GM23338 (cell line): ENCODE measurements at regions not wholly inside any gene's neighbourhood (a gene's known extent, or its start where the extent isn't known, plus 50 kb on each side); places are given as distances from the start of the nearest gene placed in this dataset.

Source experiments
- ATAC-seq: fragments of 200-7000 bp; cut with Tn5 transposase; 3 replicates; pipeline ENCODE4 v1.9.1; 2020
- DNase-seq: peaks from one replicate; pipeline ENCODE4 v3.0.0-alpha.2; 2015; ENCODE audit warnings: low spot score
- H2AFZ ChIP-seq: fragments of 200-600 bp; sonication (generic); 2 replicates; pipeline ENCODE4 v1.8.0; 2016; ENCODE audit warnings: antibody characterized with exemption, mild to moderate bottlenecking, moderate library complexity
- H3F3A ChIP-seq: fragments of 200-600 bp; sonication (generic); replicated peaks from 2 replicates; pipeline ENCODE4 v1.8.0; 2017; ENCODE audit warnings: antibody characterized with exemption, mixed run types, low read depth
- H3K27ac ChIP-seq: fragments of 200-600 bp; sonication (generic); 2 replicates; pipeline ENCODE4 v1.6.1; 2016; ENCODE audit warnings: low read depth
- H3K27me3 ChIP-seq: fragments of 200-600 bp; sonication (generic); 2 replicates; pipeline ENCODE4 v1.8.0; 2016; ENCODE audit warnings: mild to moderate bottlenecking, mixed run types, moderate library complexity; ENCODE audit not compliant: insufficient read depth
- H3K36me3 ChIP-seq: fragments of 200-600 bp; sonication (generic); 2 replicates; pipeline ENCODE4 v1.8.0; 2016; ENCODE audit warnings: mild to moderate bottlenecking; ENCODE audit not compliant: insufficient read depth
- H3K4me1 ChIP-seq: fragments of 200-600 bp; sonication (generic); 2 replicates; pipeline ENCODE4 v1.8.0; 2016; ENCODE audit warnings: mild to moderate bottlenecking, moderate library complexity; ENCODE audit not compliant: insufficient read depth
- H3K4me2 ChIP-seq: fragments of 200-600 bp; sonication (generic); 2 replicates; pipeline ENCODE4 v1.7.1; 2017; ENCODE audit warnings: mixed run types
- H3K4me3 ChIP-seq: fragments of 200-600 bp; sonication (generic); 2 replicates; pipeline ENCODE4 v1.6.1; 2016; ENCODE audit warnings: mixed run types
- H3K79me2 ChIP-seq: fragments of 200-600 bp; sonication (generic); replicated peaks from 2 replicates; pipeline ENCODE4 v1.8.0; 2017; ENCODE audit warnings: mild to moderate bottlenecking; ENCODE audit not compliant: insufficient read depth
- H3K9me2 ChIP-seq: fragments of 200-600 bp; sonication (generic); 2 replicates; pipeline ENCODE4 v1.8.0; 2017; ENCODE audit not compliant: insufficient read depth
- H4K20me1 ChIP-seq: fragments of 200-600 bp; sonication (generic); replicated peaks from 2 replicates; pipeline ENCODE4 v1.8.0; 2017; ENCODE audit warnings: mild to moderate bottlenecking; ENCODE audit not compliant: insufficient read depth
- H3K27ac Mint-ChIP-seq: 2 replicates; pipeline ENCODE4 v1.8.0; 2020; ENCODE audit warnings: inconsistent platforms, mild to moderate bottlenecking, moderate library complexity, mixed read lengths
- H3K27me3 Mint-ChIP-seq: 3 replicates; pipeline ENCODE4 v1.8.0; 2022; ENCODE audit warnings: low read depth, mild to moderate bottlenecking, moderate library complexity, mixed read lengths, inconsistent platforms; ENCODE audit not compliant: insufficient read depth, poor library complexity
- H3K36me3 Mint-ChIP-seq: 3 replicates; pipeline ENCODE4 v1.8.0; 2021; ENCODE audit warnings: low read depth, mild to moderate bottlenecking, inconsistent platforms, moderate library complexity, mixed read lengths
- H3K4me1 Mint-ChIP-seq: 3 replicates; pipeline ENCODE4 v1.8.0; 2020; ENCODE audit warnings: mild to moderate bottlenecking, inconsistent platforms, mixed read lengths
- H3K4me3 Mint-ChIP-seq: 3 replicates; pipeline ENCODE4 v1.8.0; 2021; ENCODE audit warnings: moderate library complexity, mild to moderate bottlenecking, inconsistent platforms, mixed read lengths
- H3K9me3 Mint-ChIP-seq: 3 replicates; pipeline ENCODE4 v1.8.0; 2020; ENCODE audit warnings: moderate library complexity, mild to moderate bottlenecking, inconsistent platforms, mixed read lengths
- CREB1 ChIP-seq: fragments of 250-450 bp; sonication (Bioruptor Pico); IDR thresholded peaks from 2 replicates; pipeline ENCODE4 v1.5.0; 2020; ENCODE audit warnings: low read depth, mild to moderate bottlenecking, moderate library complexity
- EZH2 ChIP-seq: fragments of 200-600 bp; sonication (generic); IDR thresholded peaks from one replicate; pipeline ENCODE4 v1.8.0; 2017; ENCODE audit warnings: antibody characterized with exemption, mild to moderate bottlenecking, low read depth; ENCODE audit not compliant: unreplicated experiment
- EZH2phosphoT487 ChIP-seq: fragments of 200-600 bp; sonication (generic); IDR thresholded peaks from one replicate; pipeline ENCODE4 v1.8.1; 2018; ENCODE audit warnings: antibody characterized with exemption; ENCODE audit not compliant: unreplicated experiment
- JUNB ChIP-seq: IDR thresholded peaks from one replicate; pipeline ENCODE4 v1.6.1; 2016; ENCODE audit warnings: antibody characterized with exemption; ENCODE audit not compliant: unreplicated experiment
- NANOG ChIP-seq: IDR thresholded peaks from 2 replicates; pipeline ENCODE4 v1.6.1; 2016; ENCODE audit warnings: antibody characterized with exemption, borderline replicate concordance
- POLR2AphosphoS5 ChIP-seq: IDR thresholded peaks from 2 replicates; pipeline ENCODE4 v1.6.1; 2016; ENCODE audit warnings: antibody characterized with exemption, low read depth
- STAT1 ChIP-seq: IDR thresholded peaks from one replicate; pipeline ENCODE4 v1.6.1; 2016; ENCODE audit warnings: antibody characterized with exemption; ENCODE audit not compliant: unreplicated experiment
- ZNF114 ChIP-seq: fragments of 250-450 bp; sonication (Bioruptor Pico); IDR thresholded peaks from 2 replicates; pipeline ENCODE4 v1.5.0; 2020; ENCODE audit warnings: mild to moderate bottlenecking, moderate library complexity
- ZNF331 ChIP-seq: fragments of 250-450 bp; sonication (Bioruptor Pico); IDR thresholded peaks from 2 replicates; pipeline ENCODE4 v1.5.0; 2020; ENCODE audit warnings: low read depth, mild to moderate bottlenecking, moderate library complexity
- TF ChIP-seq, protein P1 (sequence below): fragments of 250-450 bp; sonication (Bioruptor Pico); IDR thresholded peaks from 2 replicates; pipeline ENCODE4 v1.5.0; 2020; ENCODE audit warnings: mild to moderate bottlenecking, moderate library complexity
- TF ChIP-seq, protein P2 (sequence below): IDR thresholded peaks from one replicate; pipeline ENCODE4 v1.6.1; 2018; ENCODE audit warnings: antibody characterized with exemption; ENCODE audit not compliant: unreplicated experiment
- TF ChIP-seq, protein P3 (sequence below): IDR thresholded peaks from 2 replicates; pipeline ENCODE4 v1.6.1; 2016; ENCODE audit warnings: antibody characterized with exemption
- TF ChIP-seq, protein P4 (sequence below), 2 experiments: fragments of 200-600 bp in 1 of 2; sonication (generic) in 1 of 2; conservative IDR thresholded peaks; 2 replicates each; pipeline versions ENCODE4 v1.5.1 to v1.6.1; 2016 to 2017; ENCODE audit warnings: antibody characterized with exemption in 2 of 2, low read depth in 2 of 2, mild to moderate bottlenecking in 2 of 2, moderate library complexity in 1 of 2

DNA sequence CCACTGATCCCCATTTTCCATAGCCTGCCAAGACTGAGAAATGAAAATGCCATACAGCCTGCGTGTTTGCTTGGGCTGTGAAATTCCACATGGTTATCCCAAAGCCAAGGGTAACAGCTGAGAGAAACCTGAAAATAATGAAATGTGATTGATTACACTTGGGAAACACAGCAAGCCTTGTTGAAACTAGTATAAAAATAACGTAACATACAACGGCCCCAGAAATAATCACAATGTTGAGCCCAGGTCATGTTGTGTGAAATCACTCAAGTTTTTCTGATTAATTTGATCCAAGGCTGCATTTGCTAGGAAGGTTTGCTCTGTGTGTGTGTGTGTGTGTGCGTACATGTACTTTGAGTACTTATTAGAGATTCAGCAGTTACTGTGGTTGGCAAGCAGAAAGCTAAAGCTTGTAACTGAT, 269.0 kb downstream of the OXSM start:
- no peaks in the 10 kb centered on the region for H3K9me2 ChIP-seq
- no peak for ATAC-seq

More for the DNA sequence above, 269.0 kb downstream of the OXSM start:
- no peaks in the 10 kb centered on the region for H3K79me2 ChIP-seq
- no peaks in the 10 kb centered on the region for H3K4me1 ChIP-seq
- H3K27me3 Mint-ChIP-seq = no peaks in the 10 kb centered on the region
- TF ChIP-seq EZH2phosphoT487 (no peak), POLR2AphosphoS5 (no peak), CREB1 (CRISPR knock-in tag) (no peak), EZH2 (no peak), ZNF331 (CRISPR knock-in tag) (no peak), ZNF114 (no peak), STAT1 (no peak), NANOG (no peak), JUNB (no peak)
- TF ChIP-seq, protein P1, sequence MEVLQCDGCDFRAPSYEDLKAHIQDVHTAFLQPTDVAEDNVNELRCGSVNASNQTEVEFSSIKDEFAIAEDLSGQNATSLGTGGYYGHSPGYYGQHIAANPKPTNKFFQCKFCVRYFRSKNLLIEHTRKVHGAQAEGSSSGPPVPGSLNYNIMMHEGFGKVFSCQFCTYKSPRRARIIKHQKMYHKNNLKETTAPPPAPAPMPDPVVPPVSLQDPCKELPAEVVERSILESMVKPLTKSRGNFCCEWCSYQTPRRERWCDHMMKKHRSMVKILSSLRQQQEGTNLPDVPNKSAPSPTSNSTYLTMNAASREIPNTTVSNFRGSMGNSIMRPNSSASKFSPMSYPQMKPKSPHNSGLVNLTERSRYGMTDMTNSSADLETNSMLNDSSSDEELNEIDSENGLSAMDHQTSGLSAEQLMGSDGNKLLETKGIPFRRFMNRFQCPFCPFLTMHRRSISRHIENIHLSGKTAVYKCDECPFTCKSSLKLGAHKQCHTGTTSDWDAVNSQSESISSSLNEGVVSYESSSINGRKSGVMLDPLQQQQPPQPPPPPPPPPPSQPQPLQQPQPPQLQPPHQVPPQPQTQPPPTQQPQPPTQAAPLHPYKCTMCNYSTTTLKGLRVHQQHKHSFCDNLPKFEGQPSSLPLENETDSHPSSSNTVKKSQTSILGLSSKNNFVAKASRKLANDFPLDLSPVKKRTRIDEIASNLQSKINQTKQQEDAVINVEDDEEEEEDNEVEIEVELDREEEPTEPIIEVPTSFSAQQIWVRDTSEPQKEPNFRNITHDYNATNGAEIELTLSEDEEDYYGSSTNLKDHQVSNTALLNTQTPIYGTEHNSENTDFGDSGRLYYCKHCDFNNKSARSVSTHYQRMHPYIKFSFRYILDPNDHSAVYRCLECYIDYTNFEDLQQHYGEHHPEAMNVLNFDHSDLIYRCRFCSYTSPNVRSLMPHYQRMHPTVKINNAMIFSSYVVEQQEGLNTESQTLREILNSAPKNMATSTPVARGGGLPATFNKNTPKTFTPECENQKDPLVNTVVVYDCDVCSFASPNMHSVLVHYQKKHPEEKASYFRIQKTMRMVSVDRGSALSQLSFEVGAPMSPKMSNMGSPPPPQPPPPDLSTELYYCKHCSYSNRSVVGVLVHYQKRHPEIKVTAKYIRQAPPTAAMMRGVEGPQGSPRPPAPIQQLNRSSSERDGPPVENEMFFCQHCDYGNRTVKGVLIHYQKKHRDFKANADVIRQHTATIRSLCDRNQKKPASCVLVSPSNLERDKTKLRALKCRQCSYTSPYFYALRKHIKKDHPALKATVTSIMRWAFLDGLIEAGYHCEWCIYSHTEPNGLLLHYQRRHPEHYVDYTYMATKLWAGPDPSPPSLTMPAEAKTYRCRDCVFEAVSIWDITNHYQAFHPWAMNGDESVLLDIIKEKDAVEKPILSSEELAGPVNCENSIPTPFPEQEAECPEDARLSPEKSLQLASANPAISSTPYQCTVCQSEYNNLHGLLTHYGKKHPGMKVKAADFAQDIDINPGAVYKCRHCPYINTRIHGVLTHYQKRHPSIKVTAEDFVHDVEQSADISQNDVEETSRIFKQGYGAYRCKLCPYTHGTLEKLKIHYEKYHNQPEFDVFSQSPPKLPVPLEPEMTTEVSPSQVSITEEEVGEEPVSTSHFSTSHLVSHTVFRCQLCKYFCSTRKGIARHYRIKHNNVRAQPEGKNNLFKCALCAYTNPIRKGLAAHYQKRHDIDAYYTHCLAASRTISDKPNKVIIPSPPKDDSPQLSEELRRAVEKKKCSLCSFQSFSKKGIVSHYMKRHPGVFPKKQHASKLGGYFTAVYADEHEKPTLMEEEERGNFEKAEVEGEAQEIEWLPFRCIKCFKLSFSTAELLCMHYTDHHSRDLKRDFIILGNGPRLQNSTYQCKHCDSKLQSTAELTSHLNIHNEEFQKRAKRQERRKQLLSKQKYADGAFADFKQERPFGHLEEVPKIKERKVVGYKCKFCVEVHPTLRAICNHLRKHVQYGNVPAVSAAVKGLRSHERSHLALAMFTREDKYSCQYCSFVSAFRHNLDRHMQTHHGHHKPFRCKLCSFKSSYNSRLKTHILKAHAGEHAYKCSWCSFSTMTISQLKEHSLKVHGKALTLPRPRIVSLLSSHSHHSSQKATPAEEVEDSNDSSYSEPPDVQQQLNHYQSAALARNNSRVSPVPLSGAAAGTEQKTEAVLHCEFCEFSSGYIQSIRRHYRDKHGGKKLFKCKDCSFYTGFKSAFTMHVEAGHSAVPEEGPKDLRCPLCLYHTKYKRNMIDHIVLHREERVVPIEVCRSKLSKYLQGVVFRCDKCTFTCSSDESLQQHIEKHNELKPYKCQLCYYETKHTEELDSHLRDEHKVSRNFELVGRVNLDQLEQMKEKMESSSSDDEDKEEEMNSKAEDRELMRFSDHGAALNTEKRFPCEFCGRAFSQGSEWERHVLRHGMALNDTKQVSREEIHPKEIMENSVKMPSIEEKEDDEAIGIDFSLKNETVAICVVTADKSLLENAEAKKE = no peak
- TF ChIP-seq, protein P2, sequence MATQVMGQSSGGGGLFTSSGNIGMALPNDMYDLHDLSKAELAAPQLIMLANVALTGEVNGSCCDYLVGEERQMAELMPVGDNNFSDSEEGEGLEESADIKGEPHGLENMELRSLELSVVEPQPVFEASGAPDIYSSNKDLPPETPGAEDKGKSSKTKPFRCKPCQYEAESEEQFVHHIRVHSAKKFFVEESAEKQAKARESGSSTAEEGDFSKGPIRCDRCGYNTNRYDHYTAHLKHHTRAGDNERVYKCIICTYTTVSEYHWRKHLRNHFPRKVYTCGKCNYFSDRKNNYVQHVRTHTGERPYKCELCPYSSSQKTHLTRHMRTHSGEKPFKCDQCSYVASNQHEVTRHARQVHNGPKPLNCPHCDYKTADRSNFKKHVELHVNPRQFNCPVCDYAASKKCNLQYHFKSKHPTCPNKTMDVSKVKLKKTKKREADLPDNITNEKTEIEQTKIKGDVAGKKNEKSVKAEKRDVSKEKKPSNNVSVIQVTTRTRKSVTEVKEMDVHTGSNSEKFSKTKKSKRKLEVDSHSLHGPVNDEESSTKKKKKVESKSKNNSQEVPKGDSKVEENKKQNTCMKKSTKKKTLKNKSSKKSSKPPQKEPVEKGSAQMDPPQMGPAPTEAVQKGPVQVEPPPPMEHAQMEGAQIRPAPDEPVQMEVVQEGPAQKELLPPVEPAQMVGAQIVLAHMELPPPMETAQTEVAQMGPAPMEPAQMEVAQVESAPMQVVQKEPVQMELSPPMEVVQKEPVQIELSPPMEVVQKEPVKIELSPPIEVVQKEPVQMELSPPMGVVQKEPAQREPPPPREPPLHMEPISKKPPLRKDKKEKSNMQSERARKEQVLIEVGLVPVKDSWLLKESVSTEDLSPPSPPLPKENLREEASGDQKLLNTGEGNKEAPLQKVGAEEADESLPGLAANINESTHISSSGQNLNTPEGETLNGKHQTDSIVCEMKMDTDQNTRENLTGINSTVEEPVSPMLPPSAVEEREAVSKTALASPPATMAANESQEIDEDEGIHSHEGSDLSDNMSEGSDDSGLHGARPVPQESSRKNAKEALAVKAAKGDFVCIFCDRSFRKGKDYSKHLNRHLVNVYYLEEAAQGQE = no peak
- TF ChIP-seq, protein P3, sequence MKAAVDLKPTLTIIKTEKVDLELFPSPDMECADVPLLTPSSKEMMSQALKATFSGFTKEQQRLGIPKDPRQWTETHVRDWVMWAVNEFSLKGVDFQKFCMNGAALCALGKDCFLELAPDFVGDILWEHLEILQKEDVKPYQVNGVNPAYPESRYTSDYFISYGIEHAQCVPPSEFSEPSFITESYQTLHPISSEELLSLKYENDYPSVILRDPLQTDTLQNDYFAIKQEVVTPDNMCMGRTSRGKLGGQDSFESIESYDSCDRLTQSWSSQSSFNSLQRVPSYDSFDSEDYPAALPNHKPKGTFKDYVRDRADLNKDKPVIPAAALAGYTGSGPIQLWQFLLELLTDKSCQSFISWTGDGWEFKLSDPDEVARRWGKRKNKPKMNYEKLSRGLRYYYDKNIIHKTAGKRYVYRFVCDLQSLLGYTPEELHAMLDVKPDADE = no peak
- TF ChIP-seq, protein P4, sequence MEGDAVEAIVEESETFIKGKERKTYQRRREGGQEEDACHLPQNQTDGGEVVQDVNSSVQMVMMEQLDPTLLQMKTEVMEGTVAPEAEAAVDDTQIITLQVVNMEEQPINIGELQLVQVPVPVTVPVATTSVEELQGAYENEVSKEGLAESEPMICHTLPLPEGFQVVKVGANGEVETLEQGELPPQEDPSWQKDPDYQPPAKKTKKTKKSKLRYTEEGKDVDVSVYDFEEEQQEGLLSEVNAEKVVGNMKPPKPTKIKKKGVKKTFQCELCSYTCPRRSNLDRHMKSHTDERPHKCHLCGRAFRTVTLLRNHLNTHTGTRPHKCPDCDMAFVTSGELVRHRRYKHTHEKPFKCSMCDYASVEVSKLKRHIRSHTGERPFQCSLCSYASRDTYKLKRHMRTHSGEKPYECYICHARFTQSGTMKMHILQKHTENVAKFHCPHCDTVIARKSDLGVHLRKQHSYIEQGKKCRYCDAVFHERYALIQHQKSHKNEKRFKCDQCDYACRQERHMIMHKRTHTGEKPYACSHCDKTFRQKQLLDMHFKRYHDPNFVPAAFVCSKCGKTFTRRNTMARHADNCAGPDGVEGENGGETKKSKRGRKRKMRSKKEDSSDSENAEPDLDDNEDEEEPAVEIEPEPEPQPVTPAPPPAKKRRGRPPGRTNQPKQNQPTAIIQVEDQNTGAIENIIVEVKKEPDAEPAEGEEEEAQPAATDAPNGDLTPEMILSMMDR (conservative IDR thresholded peaks at IDR 0.05; ENCODE audit: low read depth in 2 of 2) = no peak
- H3K36me3 Mint-ChIP-seq = no peaks in the 10 kb centered on the region
- no peaks in the 10 kb centered on the region for H4K20me1 ChIP-seq
- H3F3A ChIP-seq = no peaks in the 10 kb centered on the region
- no peak overlapping the region for H3K27ac ChIP-seq
- H3K4me3 ChIP-seq = no peak overlapping the region
- H3K36me3 ChIP-seq = no peaks in the 10 kb centered on the region
- DNase-seq = no peak
- H2AFZ ChIP-seq = no peak overlapping the region
- peaks cover 3% of the 10 kb centered on the region; the same call in 2 of the 3 replicates for H3K4me1 Mint-ChIP-seq
- H3K27ac Mint-ChIP-seq = peak overlapping the region; percentile 53; the same call in 1 of the 2 replicates
- H3K27me3 ChIP-seq = no peaks in the 10 kb centered on the region
- no peak overlapping the region for H3K4me2 ChIP-seq
- H3K4me3 Mint-ChIP-seq = no peak overlapping the region
- no peaks in the 10 kb centered on the region for H3K9me3 Mint-ChIP-seq
